ENCODE measurements at regions not wholly inside any gene's neighbourhood (a gene's known extent, or its start where the extent isn't known, plus 50 kb on each side); places are given as distances from the start of the nearest gene placed in this dataset.
"Not testable (repeated sequence)": the region's sequence is repeated elsewhere in the genome, so short reads cannot be mapped to it uniquely, and the experiment has no call there.

DNA sequence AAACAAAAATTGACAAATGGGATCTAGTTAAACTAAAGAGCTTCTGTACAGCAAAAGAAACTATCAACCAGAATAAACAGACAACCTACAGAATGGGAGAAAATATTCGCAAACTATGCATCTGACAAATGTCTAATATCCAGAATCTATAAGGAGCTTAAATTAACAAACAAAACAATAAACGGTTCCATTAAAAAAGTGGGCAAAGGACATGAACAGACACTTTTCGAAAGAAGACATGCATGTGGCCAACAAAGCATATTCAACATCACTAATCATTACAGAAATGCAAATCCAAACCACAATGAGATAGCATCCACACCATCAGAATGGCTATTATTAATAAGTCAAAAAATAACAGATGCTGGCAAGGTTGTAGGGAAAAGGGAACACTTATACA lies 50.5 kb upstream of the MED13L start:
- H4K20me1 ChIP-seq (replicated peaks; ENCODE audit: control insufficient read depth, extremely low read depth, insufficient read depth, low read length); POLR2A ChIA-PET; intact Hi-C loops (cut with micrococcal nuclease); H3K9me3 ChIP-seq (replicated peaks; ENCODE audit: control insufficient read depth, insufficient read depth, low read length); H3K27ac ChIP-seq (ENCODE audit: insufficient read depth, low read depth, low read length); H3K79me2 ChIP-seq (ENCODE audit: control insufficient read depth, insufficient read depth, low read length); FAIRE-seq; H3K9me1 ChIP-seq (replicated peaks; ENCODE audit: control insufficient read depth, extremely low read depth, insufficient read depth, low read length); H3K4me1 ChIP-seq (ENCODE audit: control insufficient read depth, extremely low read depth, insufficient read depth, low read length); BruUV-seq (replicated peaks); H3K4me2 ChIP-seq (ENCODE audit: insufficient read depth, low read length); H2AFZ ChIP-seq (ENCODE audit: low read depth, low read length); H3K9ac ChIP-seq (replicated peaks; ENCODE audit: extremely low read depth, insufficient read depth, low read length); H3K27me3 ChIP-seq (ENCODE audit: control insufficient read depth in 2 of 2, insufficient read depth in 2 of 2, low read length in 2 of 2); DNase-seq (ENCODE audit: low read depth, low spot score); H3K36me3 ChIP-seq (ENCODE audit: control insufficient read depth in 2 of 2, extremely low read depth in 1 of 2, insufficient read depth in 2 of 2, low read length in 2 of 2); H3K4me3 ChIP-seq (replicated peaks in 1 of 3; ENCODE audit: insufficient read depth in 1 of 3, low read depth in 1 of 3, low read length in 3 of 3); dilution Hi-C loops (cut with MboI; ENCODE audit: extremely low pct_ligation_motif_present, low sequenced_read_pairs): not testable (repeated sequence)
- CTCF ChIA-PET = interaction anchor here (1.0 to 1.3 kb wide), 2 partner anchors 10 to 32 kb away, joined by 3 read pairs; no protein-coding TSS in a partner anchor

DNA sequence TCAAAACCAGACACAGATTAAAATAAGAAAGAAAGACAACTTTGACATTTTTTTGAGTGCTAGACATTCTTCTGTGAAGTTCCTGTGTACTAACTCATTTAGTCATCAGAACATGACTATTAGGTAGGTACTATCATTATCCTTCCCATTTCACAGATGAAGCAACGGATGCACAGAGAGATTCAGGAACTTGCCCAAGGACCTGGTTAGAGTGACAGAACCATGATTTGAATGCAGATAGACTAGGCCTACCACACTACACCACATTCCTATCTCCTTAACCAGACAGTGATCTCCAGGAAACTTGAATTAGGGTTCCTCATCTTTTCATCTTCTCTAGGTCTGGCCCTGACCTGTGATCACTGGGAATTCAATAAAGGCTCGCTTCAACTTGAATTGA lies 54.4 kb upstream of the MED13L start:
- Histone ChIP-seq H3K27me3 (ENCODE audit: control insufficient read depth in 2 of 2, insufficient read depth in 2 of 2, low read length in 2 of 2) (no peaks in the 10 kb centered on the region), H3K4me3 (replicated peaks in 1 of 3; ENCODE audit: insufficient read depth in 1 of 3, low read depth in 1 of 3, low read length in 3 of 3) (no peak overlapping the region), H3K9me3 (replicated peaks; ENCODE audit: control insufficient read depth, insufficient read depth, low read length) (no peaks in the 10 kb centered on the region), H3K27ac (ENCODE audit: insufficient read depth, low read depth, low read length) (no peak overlapping the region), H2AFZ (ENCODE audit: low read depth, low read length) (no peak overlapping the region), H4K20me1 (replicated peaks; ENCODE audit: control insufficient read depth, extremely low read depth, insufficient read depth, low read length) (no peaks in the 10 kb centered on the region), H3K4me1 (ENCODE audit: control insufficient read depth, extremely low read depth, insufficient read depth, low read length) (no peaks in the 10 kb centered on the region), H3K4me2 (ENCODE audit: insufficient read depth, low read length) (no peak overlapping the region), H3K9me1 (replicated peaks; ENCODE audit: control insufficient read depth, extremely low read depth, insufficient read depth, low read length) (no peaks in the 10 kb centered on the region), H3K79me2 (ENCODE audit: control insufficient read depth, insufficient read depth, low read length) (no peaks in the 10 kb centered on the region), H3K9ac (replicated peaks; ENCODE audit: extremely low read depth, insufficient read depth, low read length) (no peak overlapping the region), H3K36me3 (ENCODE audit: control insufficient read depth in 2 of 2, extremely low read depth in 1 of 2, insufficient read depth in 2 of 2, low read length in 2 of 2) (no peaks in the 10 kb centered on the region)
- TF ChIP-seq EZH2 (IDR thresholded peaks at IDR 0.05; ENCODE audit: borderline replicate concordance, low read depth, low read length, severe bottlenecking) (no peak), POLR2AphosphoS5 (IDR thresholded peaks at IDR 0.05; ENCODE audit: insufficient read depth, low read depth, low read length) (no peak), FOS (IDR thresholded peaks at IDR 0.05; ENCODE audit: borderline replicate concordance, insufficient read depth, low read length) (no peak)
- TF ChIP-seq, protein P1, sequence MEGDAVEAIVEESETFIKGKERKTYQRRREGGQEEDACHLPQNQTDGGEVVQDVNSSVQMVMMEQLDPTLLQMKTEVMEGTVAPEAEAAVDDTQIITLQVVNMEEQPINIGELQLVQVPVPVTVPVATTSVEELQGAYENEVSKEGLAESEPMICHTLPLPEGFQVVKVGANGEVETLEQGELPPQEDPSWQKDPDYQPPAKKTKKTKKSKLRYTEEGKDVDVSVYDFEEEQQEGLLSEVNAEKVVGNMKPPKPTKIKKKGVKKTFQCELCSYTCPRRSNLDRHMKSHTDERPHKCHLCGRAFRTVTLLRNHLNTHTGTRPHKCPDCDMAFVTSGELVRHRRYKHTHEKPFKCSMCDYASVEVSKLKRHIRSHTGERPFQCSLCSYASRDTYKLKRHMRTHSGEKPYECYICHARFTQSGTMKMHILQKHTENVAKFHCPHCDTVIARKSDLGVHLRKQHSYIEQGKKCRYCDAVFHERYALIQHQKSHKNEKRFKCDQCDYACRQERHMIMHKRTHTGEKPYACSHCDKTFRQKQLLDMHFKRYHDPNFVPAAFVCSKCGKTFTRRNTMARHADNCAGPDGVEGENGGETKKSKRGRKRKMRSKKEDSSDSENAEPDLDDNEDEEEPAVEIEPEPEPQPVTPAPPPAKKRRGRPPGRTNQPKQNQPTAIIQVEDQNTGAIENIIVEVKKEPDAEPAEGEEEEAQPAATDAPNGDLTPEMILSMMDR (IDR thresholded peaks at IDR 0.05; ENCODE audit: extremely low read depth in 1 of 2, insufficient read depth in 1 of 2, low read depth in 1 of 2, low read length in 2 of 2) = no peak
- TF ChIP-seq, protein P2, sequence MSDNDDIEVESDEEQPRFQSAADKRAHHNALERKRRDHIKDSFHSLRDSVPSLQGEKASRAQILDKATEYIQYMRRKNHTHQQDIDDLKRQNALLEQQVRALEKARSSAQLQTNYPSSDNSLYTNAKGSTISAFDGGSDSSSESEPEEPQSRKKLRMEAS (IDR thresholded peaks at IDR 0.05; ENCODE audit: insufficient read depth, insufficient read length) = no peak
- dilution Hi-C loops (cut with MboI; ENCODE audit: extremely low pct_ligation_motif_present, low sequenced_read_pairs) (no loop called here), intact Hi-C loops (cut with micrococcal nuclease) (no loop called here)
- no TSS peak for BruUV-seq (replicated peaks)
- FAIRE-seq (no peak), DNase-seq (ENCODE audit: low read depth, low spot score) (no peak)
- POLR2A ChIA-PET = no interaction called here
- CTCF ChIA-PET = no interaction called here
